GM18868 (cell line): ENCODE measurements at regions not wholly inside any gene's neighbourhood (a gene's known extent, or its start where the extent isn't known, plus 50 kb on each side); places are given as distances from the start of the nearest gene placed in this dataset.
"Not testable (repeated sequence)": the region's sequence is repeated elsewhere in the genome, so short reads cannot be mapped to it uniquely, and the experiment has no call there.

Source experiments
- ATAC-seq: cut with Tn5 transposase; IDR thresholded peaks from one replicate; pipeline ENCODE4 v1.9.1; 2021; ENCODE audit warnings: mild to moderate bottlenecking, moderate library complexity; ENCODE audit not compliant: unreplicated experiment

GRCh38 chr20:55186228-55186627, 710.8 kb downstream of the DOK5 start:
- no peak for ATAC-seq

- no peak for ATAC-seq
Observed at GRCh38 chr20:55175081-55175480, 699.7 kb downstream of the DOK5 start.

GRCh38 chr20:55174635-55175034, 699.2 kb downstream of the DOK5 start:
- no peak for ATAC-seq

GRCh38 chr20:55174172-55174571, 698.8 kb downstream of the DOK5 start:
- ATAC-seq = no peak

GRCh38 chr20:55173601-55174000, 698.2 kb downstream of the DOK5 start:
- no peak for ATAC-seq

- ATAC-seq = no peak
Observed at GRCh38 chr20:55172310-55173002, 697.1 kb downstream of the DOK5 start.

GRCh38 chr20:55166063-55166462, 690.7 kb downstream of the DOK5 start:
- no peak for ATAC-seq

GRCh38 chr20:55160996-55161395, 685.6 kb downstream of the DOK5 start:
- ATAC-seq = no peak

GRCh38 chr20:55160037-55160436, 684.6 kb downstream of the DOK5 start:
- no peak for ATAC-seq

- no peak for ATAC-seq
Observed at GRCh38 chr20:55159230-55159629, 683.8 kb downstream of the DOK5 start.

GRCh38 chr20:55158446-55158845, 683.1 kb downstream of the DOK5 start:
- ATAC-seq = no peak

GRCh38 chr20:55155360-55155759, 680.0 kb downstream of the DOK5 start:
- no peak for ATAC-seq

GRCh38 chr20:55153001-55153645, 677.7 kb downstream of the DOK5 start:
- no peak for ATAC-seq

- no peak for ATAC-seq
Observed at GRCh38 chr20:55151171-55151570, 675.8 kb downstream of the DOK5 start.

- no peak for ATAC-seq
Observed at GRCh38 chr20:55143601-55144000, 668.2 kb downstream of the DOK5 start.

GRCh38 chr20:55142932-55143331, 667.5 kb downstream of the DOK5 start:
- no peak for ATAC-seq

GRCh38 chr20:55140631-55141030, 665.2 kb downstream of the DOK5 start:
- ATAC-seq = peak; percentile 63

GRCh38 chr20:55139173-55139765, 663.9 kb downstream of the DOK5 start:
- no peak for ATAC-seq

- no peak for ATAC-seq
Observed at GRCh38 chr20:55135923-55136322, 660.5 kb downstream of the DOK5 start.

- no peak for ATAC-seq
Observed at GRCh38 chr20:55132523-55132922, 657.1 kb downstream of the DOK5 start.

- ATAC-seq = not testable (repeated sequence)
Observed at GRCh38 chr20:55117577-55117976, 642.2 kb downstream of the DOK5 start.

GRCh38 chr20:55116598-55116997, 641.2 kb downstream of the DOK5 start:
- ATAC-seq = no peak
